ENCODE measurements at regions not wholly inside any gene's neighbourhood (a gene's known extent, or its start where the extent isn't known, plus 50 kb on each side); places are given as distances from the start of the nearest gene placed in this dataset.

GRCh38 chr5:124936626-124936933 lies 190.1 kb upstream of the ZNF608 start:
- no peaks in the 10 kb centered on the region for H3K9me3 ChIP-seq
- TF ChIP-seq CTCF (IDR thresholded peaks at IDR 0.05 in 4 of 5, conservative IDR thresholded peaks at IDR 0.05 in 1 of 5): no peak
- TF ChIP-seq POLR2A (IDR thresholded peaks at IDR 0.05): no peak
- H3K27ac ChIP-seq: no peak overlapping the region
- no peaks in the 10 kb centered on the region for H3K4me1 ChIP-seq
- no peak overlapping the region for H3K4me3 ChIP-seq
- in situ Hi-C loops (cut with MboI; ENCODE audit: low sequenced_read_pairs in 4 of 4) (no loop called here), intact Hi-C loops (cut with DNase I; ENCODE audit: low total_unique reads) (no loop called here)
- H3K36me3 ChIP-seq: no peaks in the 10 kb centered on the region
- DNase-seq (no peak), ATAC-seq (no peak)
- no peaks in the 10 kb centered on the region for H3K27me3 ChIP-seq

GRCh38 chr5:124941051-124942049 lies 194.9 kb upstream of the ZNF608 start:
- Histone ChIP-seq H3K4me1 (no peaks in the 10 kb centered on the region), H3K4me3 (no peak overlapping the region), H3K27me3 (no peaks in the 10 kb centered on the region), H3K9me3 (no peaks in the 10 kb centered on the region), H3K27ac (no peak overlapping the region), H3K36me3 (no peaks in the 10 kb centered on the region)
- ATAC-seq (no peak), DNase-seq (no peak)
- in situ Hi-C loops (cut with MboI; ENCODE audit: low sequenced_read_pairs in 4 of 4) (no loop called here), intact Hi-C loops (cut with DNase I; ENCODE audit: low total_unique reads) (no loop called here)
- TF ChIP-seq CTCF (IDR thresholded peaks at IDR 0.05 in 4 of 5, conservative IDR thresholded peaks at IDR 0.05 in 1 of 5): no peak
- no peak for TF ChIP-seq POLR2A (IDR thresholded peaks at IDR 0.05)

GRCh38 chr5:124948062-124948753 lies 201.8 kb upstream of the ZNF608 start:
- DNase-seq (no peak), ATAC-seq (peak in 1 of 2 donors; percentile 33)
- Histone ChIP-seq H3K9me3 (no peaks in the 10 kb centered on the region), H3K27me3 (no peaks in the 10 kb centered on the region), H3K4me3 (no peak overlapping the region), H3K27ac (no peak overlapping the region), H3K4me1 (peaks cover 0 to 14% of the 10 kb centered on the region in 2 donors), H3K36me3 (no peaks in the 10 kb centered on the region)
- intact Hi-C loops (cut with DNase I; ENCODE audit: low total_unique reads): loop anchor here (5.0 kb wide), 1 partner anchor 41 kb away; no protein-coding TSS in a partner anchor
- in situ Hi-C loops (cut with MboI; ENCODE audit: low sequenced_read_pairs in 4 of 4): no loop called here
- TF ChIP-seq CTCF (IDR thresholded peaks at IDR 0.05 in 4 of 5, conservative IDR thresholded peaks at IDR 0.05 in 1 of 5): no peak

- Histone ChIP-seq H3K36me3 (no peaks in the 10 kb centered on the region), H3K4me1 (peaks cover 0 to 14% of the 10 kb centered on the region in 2 donors), H3K4me3 (no peak overlapping the region), H3K27me3 (no peaks in the 10 kb centered on the region), H3K27ac (peak overlapping the region in 1 of 4 donors; percentile 21), H3K9me3 (no peaks in the 10 kb centered on the region)
- TF ChIP-seq CTCF (IDR thresholded peaks at IDR 0.05 in 4 of 5, conservative IDR thresholded peaks at IDR 0.05 in 1 of 5): no peak
- no peak for TF ChIP-seq POLR2A (IDR thresholded peaks at IDR 0.05)
- in situ Hi-C loops (cut with MboI; ENCODE audit: low sequenced_read_pairs in 4 of 4): no loop called here
- intact Hi-C loops (cut with DNase I; ENCODE audit: low total_unique reads): loop anchor here (5.0 kb wide), 1 partner anchor 42 kb away; no protein-coding TSS in a partner anchor
- DNase-seq (no peak), ATAC-seq (peak in 1 of 2 donors; percentile 14)
Measured at GRCh38 chr5:124948754-124949275, 202.4 kb upstream of the ZNF608 start.

Data from gastrocnemius medialis (tissue), 4 donors.